Gastroesophageal sphincter (tissue), 3 donors: ENCODE measurements at regions not wholly inside any gene's neighbourhood (a gene's known extent, or its start where the extent isn't known, plus 50 kb on each side); places are given as distances from the start of the nearest gene placed in this dataset.

ENCODE experiments used
- CTCF ChIP-seq, 4 experiments: fragments of 200-600 bp in 2 of 4; fragments of 450-650 bp in 2 of 4; sonication (generic) in 1 of 4; IDR thresholded peaks; one replicate each; pipeline ENCODE4 v1.5.1; 2017 to 2019; ENCODE audit warnings: antibody characterized with exemption in 4 of 4, mild to moderate bottlenecking in 2 of 4, moderate library complexity in 2 of 4
- POLR2A ChIP-seq, 2 donors: fragments of 450-650 bp; IDR thresholded peaks; one replicate each; pipeline ENCODE4 v1.6.1; 2017; ENCODE audit warnings: antibody characterized with exemption in 2 of 2, mild to moderate bottlenecking in 2 of 2, moderate library complexity in 1 of 2

GRCh38 chr5:145025775-145026174 is 809.4 kb downstream of the PRELID2 start:
- TF ChIP-seq CTCF (IDR thresholded peaks at IDR 0.05): no peak
- TF ChIP-seq POLR2A (IDR thresholded peaks at IDR 0.05): no peak
